HG02981 (cell line): ENCODE measurements at regions not wholly inside any gene's neighbourhood (a gene's known extent, or its start where the extent isn't known, plus 50 kb on each side); places are given as distances from the start of the nearest gene placed in this dataset.
"Not testable (repeated sequence)": the region's sequence is repeated elsewhere in the genome, so short reads cannot be mapped to it uniquely, and the experiment has no call there.

Experiments
- ATAC-seq: cut with Tn5 transposase; IDR thresholded peaks from one replicate; pipeline ENCODE4 v1.9.1; 2021; ENCODE audit warnings: mild to moderate bottlenecking, moderate library complexity; ENCODE audit not compliant: unreplicated experiment

GRCh38 chr6:105740946-105741645 lies 338.2 kb upstream of the PREP start:
- no peak for ATAC-seq

GRCh38 chr6:105739764-105740163 lies 336.9 kb upstream of the PREP start:
- ATAC-seq = no peak

- ATAC-seq = no peak
Measured at GRCh38 chr6:105733556-105734162, 330.8 kb upstream of the PREP start.

- no peak for ATAC-seq
Measured at GRCh38 chr6:105728995-105729394, 326.1 kb upstream of the PREP start.

GRCh38 chr6:105726902-105727655 lies 324.2 kb upstream of the PREP start:
- no peak for ATAC-seq

- no peak for ATAC-seq
Measured at GRCh38 chr6:105714846-105715245, 312.0 kb upstream of the PREP start.

GRCh38 chr6:105713474-105714118 lies 310.7 kb upstream of the PREP start:
- no peak for ATAC-seq

- no peak for ATAC-seq
Measured at GRCh38 chr6:105711216-105711615, 308.3 kb upstream of the PREP start.

- ATAC-seq = no peak
Measured at GRCh38 chr6:105705608-105706007, 302.7 kb upstream of the PREP start.

- ATAC-seq = no peak
Measured at GRCh38 chr6:105695461-105695860, 292.6 kb upstream of the PREP start.

GRCh38 chr6:105692613-105693215 lies 289.8 kb upstream of the PREP start:
- no peak for ATAC-seq

- no peak for ATAC-seq
Measured at GRCh38 chr6:105691971-105692370, 289.1 kb upstream of the PREP start.

GRCh38 chr6:105691081-105691480 lies 288.2 kb upstream of the PREP start:
- ATAC-seq = no peak

GRCh38 chr6:105688573-105688972 lies 285.7 kb upstream of the PREP start:
- ATAC-seq = no peak

GRCh38 chr6:105686793-105687192 lies 283.9 kb upstream of the PREP start:
- ATAC-seq = not testable (repeated sequence)

GRCh38 chr6:105681061-105681460 lies 278.2 kb upstream of the PREP start:
- ATAC-seq = no peak

GRCh38 chr6:105680131-105680530 lies 277.2 kb upstream of the PREP start:
- no peak for ATAC-seq

- no peak for ATAC-seq
Measured at GRCh38 chr6:105678516-105678915, 275.6 kb upstream of the PREP start.

GRCh38 chr6:105677671-105678475 lies 275.0 kb upstream of the PREP start:
- no peak for ATAC-seq

- no peak for ATAC-seq
Measured at GRCh38 chr6:105676857-105677256, 274.0 kb upstream of the PREP start.
